GM12891 (cell line): ENCODE measurements at regions not wholly inside any gene's neighbourhood (a gene's known extent, or its start where the extent isn't known, plus 50 kb on each side); places are given as distances from the start of the nearest gene placed in this dataset.

Source experiments
- POLR2A ChIP-seq: IDR thresholded peaks from 2 replicates; pipeline ENCODE4 v1.6.1; 2011; ENCODE audit warnings: low read depth, low read length, control low read depth
- POLR2AphosphoS5 ChIP-seq: IDR thresholded peaks from 2 replicates; pipeline ENCODE4 v1.6.1; 2011; ENCODE audit warnings: low read depth, low read length, control low read depth

- TF ChIP-seq POLR2A, result no peak
- TF ChIP-seq POLR2AphosphoS5, result no peak
Observed at GRCh38 chr16:86862595-86863280, 284.4 kb downstream of the FOXL1 start.
